ENCODE measurements at regions not wholly inside any gene's neighbourhood (a gene's known extent, or its start where the extent isn't known, plus 50 kb on each side); places are given as distances from the start of the nearest gene placed in this dataset.
"Not testable (repeated sequence)": the region's sequence is repeated elsewhere in the genome, so short reads cannot be mapped to it uniquely, and the experiment has no call there.

GRCh38 chrX:65282905-65283304, 251.7 kb downstream of the LAS1L start:
- not testable (repeated sequence) for TF ChIP-seq YY1 (IDR thresholded peaks at IDR 0.05); CTCF (IDR thresholded peaks at IDR 0.05; ENCODE audit: low read depth, low read length, missing input control); HNF4A (conservative IDR thresholded peaks at IDR 0.05); MAX (IDR thresholded peaks at IDR 0.05); ZBTB33 (IDR thresholded peaks at IDR 0.05); SP1 (IDR thresholded peaks at IDR 0.05); EGR1 (IDR thresholded peaks at IDR 0.05; ENCODE audit: low read depth in 2 of 2); JUND (IDR thresholded peaks at IDR 0.05); GABPA (IDR thresholded peaks at IDR 0.05 in 1 of 2, conservative IDR thresholded peaks at IDR 0.05 in 1 of 2); FOXA1 (IDR thresholded peaks at IDR 0.05); REST (IDR thresholded peaks at IDR 0.05); RAD21 (IDR thresholded peaks at IDR 0.05); ATF3 (IDR thresholded peaks at IDR 0.05)
